Gastrocnemius medialis (tissue), 4 donors: ENCODE measurements at regions not wholly inside any gene's neighbourhood (a gene's known extent, or its start where the extent isn't known, plus 50 kb on each side); places are given as distances from the start of the nearest gene placed in this dataset.

Experiments
- CTCF ChIP-seq, 5 experiments: fragments of 450-650 bp in 3 of 5; fragments of 200-600 bp in 2 of 5; sonication (generic) in 2 of 5; IDR thresholded peaks in 4 of 5; conservative IDR thresholded peaks in 1 of 5; 1 replicate in 4 of 5; 2 replicates in 1 of 5; pipeline ENCODE4 v1.5.1; 2016 to 2019; ENCODE audit warnings: antibody characterized with exemption in 5 of 5, mild to moderate bottlenecking in 3 of 5, moderate library complexity in 3 of 5
- POLR2A ChIP-seq, 2 donors: fragments of 450-650 bp; IDR thresholded peaks; one replicate each; pipeline ENCODE4 v1.6.1; 2017; ENCODE audit warnings: antibody characterized with exemption in 2 of 2, mild to moderate bottlenecking in 2 of 2, moderate library complexity in 2 of 2

DNA sequence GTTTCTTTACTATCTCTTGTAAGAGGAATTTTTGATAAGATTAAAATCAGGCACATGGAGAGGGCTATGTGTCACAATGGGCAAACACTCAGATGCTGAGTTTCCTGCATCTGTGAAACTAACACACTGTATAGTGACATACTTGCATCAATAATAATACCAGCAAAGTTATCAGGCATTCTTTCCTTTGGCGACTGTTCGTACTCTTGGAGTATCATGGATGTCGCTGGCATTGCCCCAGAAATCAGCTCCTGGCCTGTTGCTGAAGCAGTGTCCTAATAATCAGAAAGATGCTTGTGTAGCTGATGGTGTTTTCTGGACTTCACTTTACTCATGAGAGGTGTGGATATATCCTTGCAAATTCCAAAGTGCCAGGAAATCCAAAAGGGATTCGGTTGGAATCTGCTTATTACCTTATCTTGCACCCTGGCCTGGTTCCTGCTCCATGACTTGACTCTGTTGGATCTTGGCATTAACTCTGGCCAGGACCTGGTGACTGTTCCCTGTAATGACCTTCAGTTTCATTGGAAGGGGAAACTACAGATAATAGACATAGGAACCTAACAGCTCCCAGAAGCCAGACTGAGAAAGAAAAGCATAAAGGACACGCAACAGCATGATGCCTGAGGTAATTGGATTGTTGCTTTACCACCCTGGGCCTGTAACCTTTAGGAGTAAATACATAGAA, 762.5 kb upstream of the GRIA3 start:
- TF ChIP-seq CTCF (IDR thresholded peaks at IDR 0.05 in 4 of 5, conservative IDR thresholded peaks at IDR 0.05 in 1 of 5) (no peak), POLR2A (IDR thresholded peaks at IDR 0.05) (no peak)
